ENCODE measurements at regions not wholly inside any gene's neighbourhood (a gene's known extent, or its start where the extent isn't known, plus 50 kb on each side); places are given as distances from the start of the nearest gene placed in this dataset.

- TF ChIP-seq CEBPZ (IDR thresholded peaks at IDR 0.05; ENCODE audit: low read depth, low read length) (no peak), JUND (IDR thresholded peaks at IDR 0.05; ENCODE audit: low read depth, low read length) (no peak), MEF2B (IDR thresholded peaks at IDR 0.05; ENCODE audit: partially characterized antibody, poor library complexity, severe bottlenecking) (no peak), CREM (IDR thresholded peaks at IDR 0.05; ENCODE audit: low read depth) (no peak)
These were observed 433.2 kb upstream of the ZNF608 start (continued) for GRCh38 chr5:125179612-125180011.

- in situ Hi-C loops (cut with MboI), result no loop called here
- CTCF ChIA-PET, result interaction anchor here (1.2 kb wide), 1 partner anchor 18 kb away, joined by 4 read pairs; no protein-coding TSS in a partner anchor
These were observed 433.9 kb upstream of the ZNF608 start for GRCh38 chr5:125180231-125180829.

More at GRCh38 chr5:125180231-125180829, 433.9 kb upstream of the ZNF608 start:
- Histone ChIP-seq H4K20me1 (ENCODE audit: control insufficient read depth, insufficient read depth) (no peaks in the 10 kb centered on the region), H3K9ac (ENCODE audit: control insufficient read depth, insufficient read depth, low read length) (no peak overlapping the region), H3K79me2 (ENCODE audit: control insufficient read depth, insufficient read depth, low read length) (no peaks in the 10 kb centered on the region), H3K27ac (ENCODE audit: control insufficient read depth, insufficient read depth) (no peak overlapping the region), H3K4me2 (ENCODE audit: control insufficient read depth, insufficient read depth) (no peak overlapping the region), H3K4me1 (ENCODE audit: control insufficient read depth, insufficient read depth, low read length) (no peaks in the 10 kb centered on the region), H3K4me3 (no peak overlapping the region), H3K9me3 (replicated peaks; ENCODE audit: control insufficient read depth, insufficient read depth, low read length) (no peaks in the 10 kb centered on the region), H2AFZ (ENCODE audit: control insufficient read depth, low read depth, low read length) (no peak overlapping the region), H3K27me3 (replicated peaks in 1 of 2; ENCODE audit: control insufficient read depth in 2 of 2, insufficient read depth in 2 of 2, low read length in 1 of 2) (no peaks in the 10 kb centered on the region), H3K36me3 (ENCODE audit: control insufficient read depth in 2 of 2, insufficient read depth in 2 of 2, low read length in 1 of 2) (no peaks in the 10 kb centered on the region)
- SMC1A ChIA-PET (ENCODE audit: uncharacterized antibody, unreplicated experiment), result interaction anchor here (1.0 to 1.4 kb wide), 2 partner anchors 20 to 257 kb away, joined by 3 read pairs; no protein-coding TSS in a partner anchor
- POLR2A ChIA-PET, result interaction anchor here (0.5 kb wide), 1 partner anchor 429 kb away, joined by 3 read pairs; no protein-coding TSS in a partner anchor
- intact Hi-C loops (cut with micrococcal nuclease; ENCODE audit: unreplicated experiment), result no loop called here
- FAIRE-seq (no peak), ATAC-seq (no peak), DNase-seq (ENCODE audit: low read depth, low spot score) (no peak)
- no TSS peak for BruUV-seq (replicated peaks)
- WGBS (ENCODE audit: insufficient coverage, insufficient replicate concordance, low lambda C conversion rate, missing lambda C conversion rate), result 0% methylated on average over 2 of the region's 2 CpGs
- TF ChIP-seq CREM (IDR thresholded peaks at IDR 0.05; ENCODE audit: low read depth), result no peak
- TF ChIP-seq REST (IDR thresholded peaks at IDR 0.05; ENCODE audit: low read depth, low read length), result peak; percentile 75
- RAD21 ChIA-PET (ENCODE audit: unreplicated experiment), result no interaction called here

Measured in GM12878 (cell line).